Stimulated activated CD8-positive, alpha-beta memory T cell treated with anti-CD3 and anti-CD28 coated beads, Interleukin-7, amount 100 ng/mL, for 48 hours (primary cell): ENCODE measurements at regions not wholly inside any gene's neighbourhood (a gene's known extent, or its start where the extent isn't known, plus 50 kb on each side); places are given as distances from the start of the nearest gene placed in this dataset.

Experiments
- DNase-seq, 2 donors: peaks; one replicate each; pipeline ENCODE4 v3.0.0-alpha.2; 2020; ENCODE audit warnings: low read depth in 1 of 2; ENCODE audit errors: extremely low read depth in 1 of 2

GRCh38 chr13:111394211-111394922 lies 73.9 kb downstream of the TEX29 start:
- DNase-seq = no peak

- DNase-seq = no peak
These were observed 75.3 kb downstream of the TEX29 start for GRCh38 chr13:111395511-111396393.

DNA sequence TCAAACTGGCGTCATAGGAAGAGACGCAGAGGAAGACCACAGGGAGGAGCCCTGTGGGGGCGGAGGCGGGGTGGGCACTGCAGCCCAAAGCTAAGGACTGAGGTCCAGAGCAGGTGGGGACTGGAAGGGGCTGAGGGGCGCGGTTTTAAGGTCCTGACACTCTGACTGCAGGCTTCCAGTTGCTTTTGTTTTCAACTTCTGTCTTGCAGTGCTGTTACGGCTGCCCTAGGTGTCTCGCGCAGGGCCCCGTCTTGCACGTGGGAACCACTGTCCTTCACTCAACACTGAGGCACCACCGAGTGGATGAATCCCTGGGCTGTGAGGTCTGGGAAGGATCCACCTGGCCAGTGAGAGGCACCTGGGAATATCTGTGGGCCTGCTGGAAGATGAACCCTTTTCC lies 76.0 kb downstream of the TEX29 start:
- DNase-seq = no peak

- no peak for DNase-seq
These were observed 76.9 kb downstream of the TEX29 start for GRCh38 chr13:111397202-111397880.

- no peak for DNase-seq
These were observed 77.8 kb downstream of the TEX29 start for GRCh38 chr13:111398196-111398595.

- DNase-seq = no peak
These were observed 78.4 kb downstream of the TEX29 start for GRCh38 chr13:111398715-111399299.

DNA sequence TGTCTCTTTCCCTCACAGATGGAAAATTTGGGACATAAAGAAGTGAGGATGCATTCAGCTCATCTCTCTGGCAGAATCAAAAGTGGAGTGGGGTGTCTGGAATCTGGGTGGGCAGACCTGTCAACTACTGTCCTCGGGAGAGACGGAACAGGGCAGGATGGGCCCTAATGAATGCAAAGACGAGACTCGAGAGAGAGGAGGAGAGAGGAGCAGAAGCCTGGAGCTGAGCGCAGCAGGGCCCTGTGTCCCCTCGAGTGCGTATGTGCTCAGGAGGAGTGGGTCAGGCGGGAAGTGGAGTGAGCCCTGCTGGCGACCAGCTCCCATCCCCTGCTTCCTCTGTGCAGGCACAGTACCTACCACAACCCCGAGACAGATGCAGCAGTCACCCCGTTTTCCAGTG lies 78.9 kb downstream of the TEX29 start:
- no peak for DNase-seq

GRCh38 chr13:111399776-111400538 lies 79.5 kb downstream of the TEX29 start:
- DNase-seq = no peak

GRCh38 chr13:111401151-111401550 lies 80.7 kb downstream of the TEX29 start:
- DNase-seq = no peak

GRCh38 chr13:111401755-111402154 lies 81.3 kb downstream of the TEX29 start:
- no peak for DNase-seq

- no peak for DNase-seq
These were observed 82.0 kb downstream of the TEX29 start for GRCh38 chr13:111402441-111402840.

GRCh38 chr13:111403266-111403665 lies 82.8 kb downstream of the TEX29 start:
- DNase-seq = no peak

DNA sequence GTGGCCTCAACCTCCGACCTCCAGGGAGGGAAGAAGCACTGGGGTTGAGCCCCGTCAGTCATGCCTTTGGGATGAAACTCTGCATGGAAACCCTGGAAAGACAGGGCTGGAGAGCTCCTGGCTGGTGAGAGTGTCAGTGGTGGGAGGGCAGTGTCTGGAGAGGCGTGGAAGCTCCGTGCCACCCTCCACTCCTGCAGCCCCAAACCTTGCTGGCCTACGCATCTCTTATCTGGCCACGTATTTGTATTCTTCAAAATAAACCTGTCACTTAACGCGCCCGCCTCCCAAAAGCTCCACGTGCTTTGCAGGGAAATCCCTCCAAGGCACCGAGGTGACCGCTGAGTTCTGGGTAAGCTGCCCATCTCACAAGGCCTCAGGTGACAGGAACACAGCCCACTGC lies 84.3 kb downstream of the TEX29 start:
- no peak for DNase-seq

GRCh38 chr13:111406636-111407035 lies 86.2 kb downstream of the TEX29 start:
- no peak for DNase-seq

DNA sequence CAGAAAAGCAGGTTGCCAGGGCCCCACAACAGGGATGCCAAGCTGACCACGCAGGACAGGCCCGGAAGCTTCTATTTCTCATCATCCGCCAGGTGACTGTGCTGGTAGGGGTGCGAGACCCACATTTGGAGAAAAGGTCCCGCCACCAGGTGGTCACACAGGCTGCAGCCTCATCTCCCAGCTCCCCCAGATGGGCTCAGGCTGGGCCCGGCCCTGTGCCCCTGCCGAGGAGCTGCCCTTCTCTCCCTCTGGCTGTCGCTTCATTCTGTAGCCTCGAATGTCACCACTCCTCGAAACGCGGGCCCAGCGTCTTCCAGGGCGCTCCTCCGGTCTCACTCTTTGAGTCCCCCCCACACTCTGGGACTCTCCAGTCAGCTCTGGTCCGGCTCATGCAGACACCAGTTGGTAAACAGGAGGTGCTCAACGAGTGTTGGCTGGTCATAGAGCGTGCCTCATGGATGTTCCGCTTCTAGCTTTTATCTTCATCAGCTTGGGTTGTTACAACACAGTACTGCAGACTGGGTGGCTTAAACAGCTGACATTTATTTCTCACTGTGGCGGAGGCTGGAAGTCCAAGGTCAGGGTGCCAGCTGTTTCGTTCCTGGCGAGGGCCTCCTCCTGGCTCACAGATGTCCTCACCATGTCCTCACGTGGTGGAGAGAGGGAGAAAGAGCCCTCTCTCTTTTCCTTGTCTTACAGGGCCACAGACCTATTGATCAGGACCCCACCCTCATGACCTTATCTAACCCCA lies 87.1 kb downstream of the TEX29 start:
- DNase-seq = no peak

- DNase-seq = no peak
These were observed 89.0 kb downstream of the TEX29 start for GRCh38 chr13:111409413-111409812.

- no peak for DNase-seq
These were observed 90.0 kb downstream of the TEX29 start for GRCh38 chr13:111410232-111411021.

GRCh38 chr13:111411151-111411858 lies 90.9 kb downstream of the TEX29 start:
- DNase-seq = no peak
